HG02973 (cell line): ENCODE measurements at regions not wholly inside any gene's neighbourhood (a gene's known extent, or its start where the extent isn't known, plus 50 kb on each side); places are given as distances from the start of the nearest gene placed in this dataset.

ENCODE experiments used
- ATAC-seq: cut with Tn5 transposase; IDR thresholded peaks from one replicate; pipeline ENCODE4 v1.9.1; 2021; ENCODE audit warnings: moderate library complexity; ENCODE audit not compliant: unreplicated experiment

DNA sequence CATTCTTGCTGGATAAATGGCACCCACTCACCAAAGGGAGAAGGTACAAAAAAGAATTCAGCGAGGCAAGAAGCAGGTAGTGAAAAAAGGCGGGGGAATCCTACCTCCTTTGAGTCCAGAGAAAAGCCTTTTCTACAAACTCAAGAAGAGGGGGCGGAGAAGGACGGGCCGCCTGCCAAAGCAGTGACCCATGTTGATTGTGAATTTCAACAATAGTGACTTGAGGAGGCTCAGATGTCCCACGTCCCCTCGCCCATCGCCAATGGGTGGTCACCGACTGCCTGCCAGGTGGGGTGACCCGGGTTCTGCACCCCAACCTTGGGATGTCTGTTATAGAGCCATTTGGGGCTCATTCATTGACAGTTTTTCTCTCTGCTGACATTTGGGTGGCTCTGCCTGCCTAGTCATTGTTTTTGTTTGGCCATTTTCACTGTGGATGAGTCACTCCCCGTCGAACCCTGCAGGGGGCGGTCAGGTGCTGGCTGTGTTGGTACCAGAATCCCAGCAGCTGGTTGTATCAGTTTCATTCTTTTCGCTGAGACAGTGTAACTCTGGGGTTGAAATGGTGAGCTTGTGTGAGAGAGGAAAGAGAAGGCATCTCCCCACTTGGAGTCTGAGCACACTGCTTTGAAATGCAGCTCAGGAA, 163.4 kb upstream of the NCAM1 start:
- ATAC-seq = no peak

DNA sequence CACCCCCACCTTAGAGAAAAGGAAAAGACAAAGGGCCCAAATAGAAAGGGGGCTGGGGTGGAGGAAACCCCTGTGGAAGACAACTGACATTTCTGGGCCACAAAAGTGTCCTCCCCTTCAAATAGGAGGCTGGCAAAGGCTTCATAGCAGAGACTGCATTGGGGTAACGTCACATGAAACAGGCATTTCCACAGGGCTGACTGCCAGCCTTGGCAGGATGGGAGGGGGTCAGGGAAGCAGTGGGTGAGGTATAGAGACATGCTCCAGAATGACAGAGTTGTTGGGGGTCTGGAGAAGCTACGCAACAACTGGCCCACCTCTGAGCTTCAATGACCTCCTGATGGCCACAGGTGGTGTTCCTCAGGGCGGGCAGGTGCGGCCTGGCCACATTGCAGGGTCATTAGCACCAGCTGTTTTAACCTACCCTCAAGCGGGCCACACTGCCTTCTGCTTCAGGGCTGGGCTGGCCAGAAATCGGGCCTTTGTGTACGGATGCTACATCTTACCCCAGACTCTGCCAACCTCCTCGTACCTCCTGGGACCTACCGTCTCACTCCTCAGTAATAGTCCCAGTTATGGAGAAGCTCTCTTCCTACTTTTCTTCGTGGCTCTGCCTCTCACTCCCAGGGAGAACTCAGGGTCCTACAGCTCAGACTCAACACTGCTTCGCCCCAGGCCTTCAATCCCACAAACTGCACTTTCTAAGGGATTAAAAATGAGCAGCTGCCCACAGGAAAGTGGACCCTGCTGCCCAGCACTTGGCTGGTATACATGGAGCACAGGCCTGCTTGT, 160.0 kb upstream of the NCAM1 start:
- ATAC-seq = no peak

DNA sequence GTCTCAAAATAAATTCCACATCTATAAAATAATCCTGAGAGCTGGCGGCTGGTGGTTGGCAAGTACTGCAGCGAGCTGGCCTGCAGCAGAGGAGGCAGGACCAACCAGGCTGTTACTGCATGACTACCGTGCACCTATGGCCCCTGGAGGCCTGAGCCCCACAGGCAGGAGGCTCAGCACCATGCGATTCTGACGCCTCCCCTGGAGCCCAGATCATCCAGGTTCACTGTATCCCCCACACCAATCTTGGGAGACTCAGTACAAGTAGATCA, 159.5 kb upstream of the NCAM1 start:
- no peak for ATAC-seq

DNA sequence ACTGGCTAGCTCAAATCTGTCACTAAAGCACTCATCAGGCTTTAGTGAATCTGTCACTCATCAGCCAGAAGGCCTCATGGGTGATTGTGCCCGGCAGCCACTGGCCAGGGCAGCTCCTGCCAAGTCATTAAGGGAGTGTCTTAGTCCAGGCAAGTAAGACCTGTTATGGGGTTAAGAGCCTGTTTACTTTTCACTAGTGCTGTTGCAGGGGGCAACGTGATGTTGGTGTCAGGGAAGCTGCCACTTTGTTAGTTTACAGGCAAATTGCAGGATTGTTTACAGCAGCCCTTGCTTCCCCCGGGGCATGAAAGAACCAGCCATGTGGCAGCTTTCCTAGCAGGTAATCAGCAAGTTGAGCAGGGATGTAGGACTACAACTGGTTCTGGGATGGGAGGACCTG, 155.6 kb upstream of the NCAM1 start:
- ATAC-seq = no peak

DNA sequence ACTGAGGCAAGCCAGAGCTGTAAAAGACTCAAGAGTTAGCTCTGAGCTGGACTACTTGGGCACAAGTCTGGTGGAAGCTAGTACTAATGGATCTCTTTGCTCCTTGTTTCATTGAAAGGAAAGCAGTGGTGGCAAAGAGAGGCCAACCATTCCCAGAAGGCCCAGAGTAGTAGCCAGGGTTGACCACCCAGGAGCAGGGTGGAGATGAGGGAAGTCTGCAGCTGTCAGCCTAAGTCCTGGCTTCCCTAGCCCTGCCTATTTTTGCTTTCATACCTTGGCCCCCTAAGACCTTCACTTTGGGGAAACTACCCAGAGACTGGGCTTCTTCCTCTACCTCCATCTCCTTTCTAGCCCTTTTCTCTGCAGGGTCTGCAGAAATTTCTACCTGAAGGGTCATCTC, 155.0 kb upstream of the NCAM1 start:
- ATAC-seq = no peak

DNA sequence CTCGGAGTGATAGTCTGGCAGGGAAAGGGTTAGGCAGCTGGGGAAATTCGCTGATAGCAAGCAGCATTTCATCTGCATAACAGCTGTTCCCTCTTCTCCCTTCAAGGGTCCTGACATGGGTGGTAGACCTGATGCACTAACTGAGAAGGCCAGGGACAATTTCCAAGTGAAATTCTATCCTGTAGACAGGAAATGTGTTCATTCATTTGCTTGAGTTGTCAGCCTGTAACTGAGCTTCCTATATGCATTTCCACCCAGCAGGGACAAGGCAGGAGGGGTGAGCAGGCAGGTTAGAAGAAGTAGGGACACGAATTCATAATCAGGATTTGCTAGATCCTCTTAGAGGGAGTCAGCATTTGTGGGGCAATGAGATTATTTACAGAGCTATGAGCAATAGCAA, 154.3 kb upstream of the NCAM1 start:
- ATAC-seq = no peak

DNA sequence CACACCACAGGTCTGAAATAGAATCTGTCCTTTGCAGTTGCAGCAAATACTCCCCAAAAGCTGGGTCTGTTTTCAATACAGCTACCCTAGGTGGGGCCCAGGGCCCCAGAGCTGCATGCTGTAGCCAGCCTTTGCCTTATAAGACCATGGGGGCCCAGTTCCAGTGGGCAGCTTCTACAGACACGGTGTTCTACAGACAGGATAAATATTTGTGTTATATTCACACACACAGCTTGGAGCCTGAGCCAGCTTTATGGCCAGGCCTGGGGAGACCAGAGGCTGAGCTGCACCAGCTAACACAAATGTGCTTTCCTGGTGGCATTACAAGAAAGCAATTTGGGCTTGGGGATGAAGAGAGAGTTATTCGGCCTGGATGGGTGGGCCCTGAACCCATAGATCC, 151.8 kb upstream of the NCAM1 start:
- no peak for ATAC-seq

DNA sequence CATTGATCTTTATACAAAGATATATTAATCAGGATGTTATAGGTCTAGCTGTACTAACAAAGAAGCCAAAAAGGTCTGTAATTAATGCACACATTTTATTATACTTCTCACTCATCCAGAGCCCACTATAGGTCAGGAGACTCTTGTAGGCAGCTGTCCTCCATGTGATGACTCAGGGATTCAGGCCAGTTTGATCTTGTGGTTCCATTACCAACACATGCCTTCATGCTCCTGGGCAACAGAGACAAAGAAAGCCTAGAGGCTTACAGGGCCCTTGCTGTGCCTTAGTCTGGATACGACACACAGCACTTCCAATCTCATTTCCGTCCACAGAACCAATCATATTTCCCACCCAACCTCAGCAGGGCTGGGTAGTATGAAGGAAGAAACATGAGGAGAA, 150.3 kb upstream of the NCAM1 start:
- ATAC-seq = no peak

DNA sequence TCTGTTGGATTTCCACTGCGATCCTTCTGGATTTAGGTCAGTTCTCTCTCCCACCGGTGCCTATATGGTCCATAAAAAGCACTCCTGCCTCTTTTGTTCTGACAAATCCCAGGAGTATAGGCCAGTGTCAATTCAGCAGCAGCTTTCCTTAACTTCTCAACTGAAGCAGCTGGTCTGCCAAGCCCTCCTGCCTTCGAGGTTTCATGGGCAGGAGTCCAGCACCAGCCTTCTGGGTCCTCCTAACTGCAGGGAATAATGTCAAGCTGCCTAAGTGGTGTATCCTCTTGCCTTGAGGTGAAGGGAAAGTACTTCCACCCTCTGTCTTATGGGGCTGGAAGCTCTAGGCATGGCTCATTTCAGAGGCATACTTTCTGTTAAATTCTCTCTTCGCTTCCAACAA, 149.4 kb upstream of the NCAM1 start:
- no peak for ATAC-seq

DNA sequence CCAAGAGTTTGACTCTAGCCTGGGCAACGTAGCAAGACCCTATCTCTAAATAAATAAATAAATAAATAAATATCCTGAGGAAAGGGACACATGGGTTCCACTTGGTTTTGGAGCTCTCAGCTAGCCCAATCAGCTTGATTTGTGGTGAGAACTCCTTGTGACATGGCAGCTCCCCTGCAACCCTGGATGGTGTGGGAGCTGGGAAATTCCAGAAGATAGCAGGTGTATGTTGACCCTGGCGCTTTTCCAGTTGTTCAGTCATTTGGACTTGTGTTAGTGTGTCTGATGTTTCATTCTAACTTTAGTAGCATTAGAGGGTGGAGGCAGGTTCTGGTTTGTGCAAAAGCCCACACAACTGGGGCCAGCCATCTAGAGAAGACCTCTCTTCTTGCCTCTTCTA, 148.5 kb upstream of the NCAM1 start:
- ATAC-seq = no peak

DNA sequence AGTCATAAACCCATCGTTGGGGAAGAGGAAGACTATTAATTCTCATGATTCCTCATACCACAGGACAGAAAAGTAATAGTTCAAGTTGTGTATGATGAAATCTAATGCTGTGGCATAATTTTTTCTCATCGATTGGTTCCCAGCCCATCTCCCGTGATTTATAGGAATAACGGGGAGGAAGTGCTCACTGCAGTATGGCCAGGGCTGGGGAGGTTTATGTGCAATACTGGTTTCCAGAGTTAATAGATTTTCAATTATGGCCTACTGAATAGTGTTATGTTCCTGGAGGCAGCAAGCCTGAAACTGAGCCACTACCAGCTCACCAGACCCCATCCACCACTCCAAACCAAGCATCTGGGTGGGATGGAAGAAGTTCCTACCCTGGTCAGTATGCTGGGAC, 147.1 kb upstream of the NCAM1 start:
- no peak for ATAC-seq

DNA sequence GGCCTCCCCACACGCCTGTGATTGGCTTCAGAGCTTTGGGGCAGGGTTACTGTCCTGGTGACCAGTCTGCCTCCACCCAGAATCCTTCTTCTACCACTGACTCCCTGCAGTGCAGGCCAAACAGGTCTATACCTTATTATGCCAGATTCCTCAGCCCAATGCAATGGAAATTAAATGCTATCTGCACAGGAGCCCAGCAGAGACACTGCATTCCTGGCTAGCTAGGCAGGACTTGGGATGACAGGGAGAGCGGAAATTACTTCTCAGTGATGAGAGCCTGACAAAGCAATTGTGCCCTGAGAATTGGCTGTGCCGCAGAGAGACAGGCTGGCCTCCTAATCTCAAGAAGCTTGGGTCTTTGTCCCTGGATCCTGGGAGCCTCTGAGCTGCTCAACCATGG, 143.8 kb upstream of the NCAM1 start:
- no peak for ATAC-seq

DNA sequence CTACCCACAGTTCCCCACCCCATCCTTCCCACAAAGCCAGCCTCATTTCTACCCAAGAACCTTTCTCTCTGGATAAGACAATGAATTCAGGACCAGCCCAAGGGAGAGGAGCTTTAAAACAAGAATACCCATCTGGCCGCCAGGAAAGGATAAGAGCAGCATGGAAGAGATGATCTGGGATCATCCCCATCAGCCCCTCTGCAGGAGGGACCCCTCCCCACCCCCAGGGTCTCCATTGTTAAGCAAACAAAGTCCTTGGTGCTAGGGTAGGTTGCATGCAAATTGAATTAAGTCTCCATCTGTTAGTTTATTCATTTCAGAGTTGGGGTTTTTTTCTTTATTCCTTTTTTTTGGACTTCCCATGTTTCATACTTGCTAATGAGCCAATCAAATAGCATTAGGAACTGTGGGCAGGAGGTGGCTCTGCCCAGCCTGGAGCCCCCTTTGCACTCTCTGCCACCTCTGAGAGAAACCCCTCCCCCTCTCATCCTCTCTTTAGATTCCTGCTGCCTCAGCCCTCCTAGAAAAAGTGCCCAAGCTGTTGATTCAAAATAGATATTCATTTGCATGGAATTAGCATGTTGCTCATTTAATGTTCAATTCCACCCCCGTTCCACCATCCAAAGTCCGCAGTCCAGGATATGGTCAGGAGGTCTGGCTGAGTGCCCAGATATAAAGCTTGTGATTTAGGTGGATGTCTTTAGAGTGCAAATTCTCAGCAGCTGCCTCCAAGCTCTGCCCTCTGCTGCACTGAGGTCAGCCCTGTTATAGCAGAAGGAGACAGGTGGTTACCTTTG, 138.5 kb upstream of the NCAM1 start:
- ATAC-seq = no peak

DNA sequence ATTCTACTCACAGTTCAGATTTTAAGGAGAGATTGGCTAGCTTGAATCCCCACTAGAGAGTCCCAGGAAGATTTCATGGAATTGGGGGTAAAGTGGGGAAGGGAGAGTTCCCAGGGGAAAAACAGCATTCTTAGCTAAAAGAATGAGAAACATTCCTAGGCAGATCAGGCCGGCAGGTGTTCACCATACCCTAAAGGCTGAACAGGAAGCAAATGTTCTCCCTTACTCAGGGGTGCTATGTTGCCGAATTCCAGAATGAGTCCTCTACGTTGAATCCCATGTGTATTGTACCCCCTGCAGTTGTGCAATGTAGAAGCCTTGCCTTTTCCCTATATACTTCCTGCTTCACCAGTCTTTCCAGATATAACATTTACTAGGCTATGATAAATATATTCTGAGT, 135.2 kb upstream of the NCAM1 start:
- no peak for ATAC-seq

DNA sequence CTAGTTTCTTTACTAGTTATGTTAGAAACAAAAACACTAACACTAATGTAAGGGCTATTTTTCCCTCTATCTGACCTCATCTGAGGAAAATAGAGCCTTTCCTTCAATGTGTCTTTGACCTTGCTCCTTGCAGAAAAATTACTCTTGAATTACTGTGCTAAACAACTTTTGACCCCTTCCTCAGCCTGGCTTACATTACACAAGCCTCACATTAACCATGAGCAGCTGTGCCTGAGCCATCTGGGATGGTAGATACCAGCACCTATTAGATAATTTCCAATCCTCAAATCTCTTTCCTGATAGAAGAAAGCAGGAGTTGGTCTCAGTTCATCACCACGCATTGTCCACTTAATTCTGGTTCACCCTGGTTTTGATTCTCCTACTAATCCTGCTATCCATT, 134.4 kb upstream of the NCAM1 start:
- no peak for ATAC-seq

DNA sequence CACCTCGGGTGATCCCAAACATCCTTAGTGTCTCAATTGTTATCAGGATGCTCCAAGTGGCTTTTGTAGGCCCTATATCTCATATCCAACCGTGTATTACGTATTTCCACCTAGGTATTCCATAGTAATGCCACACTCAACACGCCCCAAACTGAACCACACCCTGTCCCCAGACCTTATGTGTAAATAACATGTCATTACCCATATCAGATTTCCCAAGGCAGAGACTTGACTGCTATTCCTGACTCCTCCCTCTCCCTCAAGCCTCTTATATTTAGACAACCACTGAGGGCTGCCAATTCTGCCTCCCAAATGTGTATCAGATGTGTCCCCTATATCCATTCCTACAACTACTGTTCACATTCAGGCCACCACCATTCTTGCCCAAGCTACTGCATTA, 132.8 kb upstream of the NCAM1 start:
- no peak for ATAC-seq

DNA sequence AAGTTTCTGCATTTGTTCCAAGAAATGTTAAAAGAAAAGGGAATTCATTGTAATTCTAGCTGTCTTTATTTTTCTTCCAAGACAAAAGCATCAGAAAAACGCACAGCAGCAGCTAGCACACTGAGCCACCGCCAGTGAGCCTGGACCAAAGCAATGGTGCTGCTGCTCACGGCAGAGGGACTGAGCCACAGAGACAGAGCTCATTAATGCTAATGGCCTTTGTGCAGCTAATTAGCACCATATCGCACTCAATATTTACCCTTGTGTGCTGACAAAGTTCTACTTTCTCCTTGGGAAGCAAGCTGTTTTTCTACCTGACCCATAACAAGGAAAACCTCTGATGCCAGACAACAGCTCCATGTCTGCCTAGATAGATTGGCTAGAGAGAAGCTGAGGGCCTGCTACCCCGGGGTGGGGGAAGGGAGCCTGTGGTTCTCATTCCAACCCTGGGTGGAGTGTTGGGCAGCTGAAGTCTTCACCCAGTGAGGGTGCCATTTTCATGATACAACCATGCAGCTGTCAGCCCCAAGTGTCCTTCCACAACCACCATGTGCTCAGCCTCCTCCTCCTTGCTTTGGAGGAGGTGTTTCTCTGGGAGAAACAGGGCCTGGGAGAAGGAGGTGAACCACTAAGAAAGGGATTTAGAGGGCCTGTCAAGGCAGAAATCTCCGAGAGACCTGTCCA, 131.1 kb upstream of the NCAM1 start:
- no peak for ATAC-seq

DNA sequence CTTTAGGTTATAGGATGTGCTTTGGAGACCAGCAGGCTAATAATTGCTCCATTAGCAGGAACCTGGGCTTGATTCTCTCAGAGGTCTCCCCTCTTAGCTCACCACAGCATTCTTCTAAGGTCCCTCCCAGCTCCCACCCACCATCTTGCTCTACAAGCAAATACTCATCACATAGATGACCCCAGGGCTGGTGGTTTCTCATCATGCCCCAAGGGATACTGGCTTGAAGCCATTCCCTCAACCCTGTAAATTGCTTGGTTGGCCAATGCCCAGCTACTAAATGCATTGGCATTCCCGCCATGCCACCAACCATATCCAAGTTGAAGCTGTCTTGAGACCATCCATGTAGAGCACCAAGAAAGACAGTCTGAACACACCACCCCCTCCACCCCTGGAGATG, 130.2 kb upstream of the NCAM1 start:
- ATAC-seq = no peak

DNA sequence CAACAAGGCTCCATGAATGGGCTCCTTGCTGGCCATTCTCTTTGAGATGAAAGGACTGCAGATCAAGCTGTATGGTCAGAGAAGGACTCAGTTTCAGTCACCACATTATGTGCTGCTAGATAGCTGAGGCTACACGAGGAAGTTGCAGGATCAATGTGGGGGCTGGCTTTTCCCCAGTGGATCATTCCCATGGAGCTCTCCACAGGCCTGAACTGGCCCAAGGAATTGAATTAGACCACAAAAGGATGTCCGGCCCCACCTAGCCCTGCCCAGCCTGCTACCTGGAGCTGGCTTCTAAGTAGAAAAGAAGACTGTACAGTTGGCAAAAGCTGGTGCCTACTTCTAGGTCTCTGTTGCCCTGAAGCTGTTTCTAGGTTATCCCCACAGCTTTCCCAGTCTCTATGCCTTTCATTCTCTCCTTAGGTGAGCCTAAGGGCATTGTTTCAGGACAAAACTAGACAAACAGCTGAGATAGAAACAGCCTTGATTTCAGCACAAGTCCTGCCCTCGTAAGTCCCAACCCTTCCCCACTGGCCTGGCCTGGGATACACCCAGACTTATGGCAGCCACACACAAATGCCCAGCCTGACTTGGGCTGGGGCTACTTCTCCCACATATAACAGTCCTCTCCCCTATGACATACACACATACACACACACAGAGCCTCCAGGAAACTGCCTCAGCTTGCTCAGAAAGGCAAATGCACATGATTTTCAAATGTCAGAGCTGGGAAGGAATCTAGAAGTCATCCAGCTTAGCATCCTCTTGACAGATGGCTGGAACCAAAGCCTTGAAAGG, 129.1 kb upstream of the NCAM1 start:
- ATAC-seq = no peak

DNA sequence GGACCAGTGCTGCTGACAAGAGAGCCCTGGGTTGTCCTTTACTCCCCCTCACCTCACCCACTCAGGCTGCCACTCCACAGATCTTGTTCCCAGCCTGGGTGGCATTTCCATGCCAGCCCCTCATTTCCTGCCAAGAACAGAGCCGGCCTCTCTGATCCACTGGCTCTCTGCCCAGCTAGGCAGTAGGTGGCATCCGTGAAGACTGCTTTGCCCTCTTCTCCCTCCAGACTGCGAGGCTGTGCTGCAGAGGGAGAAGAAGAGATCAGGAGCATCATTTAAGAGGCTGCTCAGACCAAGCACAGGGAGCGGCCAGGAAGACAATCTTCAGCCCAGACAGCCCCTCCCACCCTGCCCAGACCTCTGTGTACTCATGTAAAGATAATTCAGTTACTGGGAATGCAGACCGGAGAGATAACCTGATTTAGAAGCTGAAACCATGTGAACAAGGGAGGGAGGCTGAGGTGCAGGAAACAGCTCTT, 126.9 kb upstream of the NCAM1 start:
- ATAC-seq = no peak
